Kidney (tissue), 13 donors: ENCODE measurements at regions not wholly inside any gene's neighbourhood (a gene's known extent, or its start where the extent isn't known, plus 50 kb on each side); places are given as distances from the start of the nearest gene placed in this dataset.

ENCODE experiments used
- DNase-seq, 5 donors: peaks; one replicate each; pipeline ENCODE4 v3.0.0-alpha.2; 2013 to 2020
- FAIRE-seq: peaks from 2 replicates; lab custom pipeline; 2012; peaks lifted over from hg19 to GRCh38; lab: Jason Lieb, UNC
- H3K27ac ChIP-seq, 2 donors: one replicate each; pipeline ENCODE4 v1.7.0; 2013; ENCODE audit warnings: low read depth in 2 of 2, low read length in 2 of 2, inconsistent platforms in 1 of 2
- H3K27me3 ChIP-seq: one replicate; pipeline ENCODE4 v1.7.1; 2013; ENCODE audit warnings: low read length, inconsistent platforms; ENCODE audit not compliant: control insufficient read depth, insufficient read depth
- H3K36me3 ChIP-seq, 3 donors: one replicate each; pipeline versions ENCODE4 v1.7.0 to v1.7.1; 2013; ENCODE audit warnings: low read length in 3 of 3, control low read depth in 1 of 3, inconsistent platforms in 1 of 3; ENCODE audit not compliant: insufficient read depth in 3 of 3, control insufficient read depth in 2 of 3
- H3K4me1 ChIP-seq, 3 donors: one replicate each; pipeline versions ENCODE4 v1.7.0 to v1.7.1; 2013; ENCODE audit warnings: low read length in 3 of 3, inconsistent platforms in 1 of 3, low read depth in 1 of 3; ENCODE audit not compliant: control insufficient read depth in 2 of 3, insufficient read depth in 2 of 3
- H3K4me3 ChIP-seq, 3 donors: one replicate each; pipeline versions ENCODE4 v1.7.0 to v1.8.1; 2013; ENCODE audit warnings: low read length in 3 of 3, control low read depth in 1 of 3, inconsistent platforms in 1 of 3
- H3K9ac ChIP-seq, 3 donors: one replicate each; pipeline versions ENCODE4 v1.7.0 to v1.7.1; 2013; ENCODE audit warnings: low read length in 3 of 3, control low read depth in 1 of 3, inconsistent platforms in 1 of 3
- H3K9me3 ChIP-seq, 3 donors: one replicate each; pipeline versions ENCODE4 v1.7.0 to v1.7.1; 2013; ENCODE audit warnings: low read length in 3 of 3, control low read depth in 1 of 3, inconsistent platforms in 1 of 3; ENCODE audit not compliant: control insufficient read depth in 2 of 3, insufficient read depth in 1 of 3
- intact Hi-C: fragments of 100-400 bp; cut with DNase I; formaldehyde crosslinking; loops from one replicate; pipeline ENCODE4 v1.11.1; 2022
- TF ChIP-seq, protein P1 (sequence below): IDR thresholded peaks from 3 replicates; pipeline ENCODE4 v1.5.1; 2012; ENCODE audit warnings: mild to moderate bottlenecking, moderate library complexity, borderline replicate concordance; ENCODE audit not compliant: insufficient read depth; ENCODE audit errors: extremely low read depth
- donor health status: control.
- donor health status: control.
- donor health status: control.
- donor health status: control.
- donor health status: control.
- donor health status: DM: yes; HTN: yes; CAD: no.
- donor health status: Normal renal cell carcinoma (clear cell type).

DNA sequence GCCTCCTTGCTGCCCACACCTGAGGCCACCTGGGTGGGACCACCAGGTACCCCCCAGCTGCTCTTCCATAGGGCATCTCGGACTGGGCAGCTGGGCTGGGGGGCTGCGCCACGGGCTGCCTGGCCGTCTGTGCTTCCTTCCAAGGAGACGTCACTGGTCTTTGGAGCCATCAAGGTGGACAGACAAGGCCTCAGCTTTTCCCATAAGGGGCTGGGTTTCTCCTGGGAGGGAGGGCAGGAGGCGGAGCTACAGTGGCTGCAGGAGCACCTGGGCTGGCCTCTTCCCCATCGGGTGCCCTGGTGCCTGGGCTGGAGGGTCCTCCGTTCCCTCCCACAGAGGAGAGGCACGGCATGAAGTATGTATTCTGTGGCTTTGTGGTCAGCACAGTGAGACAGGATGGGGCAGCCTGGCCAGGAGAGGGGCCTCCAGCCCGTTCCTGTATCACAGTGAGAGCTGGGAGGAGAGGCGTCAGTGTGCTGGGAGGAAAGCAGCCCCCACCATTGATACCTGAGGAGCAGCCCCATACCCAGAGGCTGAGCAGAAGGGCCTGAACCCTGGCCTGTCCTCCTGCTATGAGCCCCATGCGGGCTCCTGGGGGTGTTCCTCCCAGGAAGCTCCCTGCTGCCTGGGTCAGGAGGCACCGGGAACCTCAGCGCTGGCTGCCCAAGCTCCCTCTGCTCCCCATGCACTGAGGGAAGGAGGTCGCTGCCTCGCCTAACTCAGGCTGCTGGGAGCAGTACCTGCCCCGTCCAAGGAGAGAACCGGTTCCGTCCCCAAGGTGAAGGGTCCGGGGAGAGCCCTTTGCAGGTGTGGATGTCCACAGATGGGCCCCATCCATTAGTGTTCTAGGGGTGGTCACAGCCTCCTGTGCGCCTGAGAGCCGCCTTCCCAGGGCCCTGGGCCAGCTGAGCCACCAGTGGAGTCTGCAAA, 1075.0 kb downstream of the BRD1 start:
- TF ChIP-seq, protein P1, sequence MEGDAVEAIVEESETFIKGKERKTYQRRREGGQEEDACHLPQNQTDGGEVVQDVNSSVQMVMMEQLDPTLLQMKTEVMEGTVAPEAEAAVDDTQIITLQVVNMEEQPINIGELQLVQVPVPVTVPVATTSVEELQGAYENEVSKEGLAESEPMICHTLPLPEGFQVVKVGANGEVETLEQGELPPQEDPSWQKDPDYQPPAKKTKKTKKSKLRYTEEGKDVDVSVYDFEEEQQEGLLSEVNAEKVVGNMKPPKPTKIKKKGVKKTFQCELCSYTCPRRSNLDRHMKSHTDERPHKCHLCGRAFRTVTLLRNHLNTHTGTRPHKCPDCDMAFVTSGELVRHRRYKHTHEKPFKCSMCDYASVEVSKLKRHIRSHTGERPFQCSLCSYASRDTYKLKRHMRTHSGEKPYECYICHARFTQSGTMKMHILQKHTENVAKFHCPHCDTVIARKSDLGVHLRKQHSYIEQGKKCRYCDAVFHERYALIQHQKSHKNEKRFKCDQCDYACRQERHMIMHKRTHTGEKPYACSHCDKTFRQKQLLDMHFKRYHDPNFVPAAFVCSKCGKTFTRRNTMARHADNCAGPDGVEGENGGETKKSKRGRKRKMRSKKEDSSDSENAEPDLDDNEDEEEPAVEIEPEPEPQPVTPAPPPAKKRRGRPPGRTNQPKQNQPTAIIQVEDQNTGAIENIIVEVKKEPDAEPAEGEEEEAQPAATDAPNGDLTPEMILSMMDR: no peak
- Histone ChIP-seq H3K27me3 (no peaks in the 10 kb centered on the region), H3K4me1 (no peaks in the 10 kb centered on the region), H3K9ac (no peak overlapping the region), H3K9me3 (no peaks in the 10 kb centered on the region), H3K4me3 (no peak overlapping the region), H3K36me3 (no peaks in the 10 kb centered on the region), H3K27ac (no peak overlapping the region)
- intact Hi-C loops: no loop called here
- DNase-seq (peak in 1 of 5 donors; percentile 30), FAIRE-seq (no peak)

DNA sequence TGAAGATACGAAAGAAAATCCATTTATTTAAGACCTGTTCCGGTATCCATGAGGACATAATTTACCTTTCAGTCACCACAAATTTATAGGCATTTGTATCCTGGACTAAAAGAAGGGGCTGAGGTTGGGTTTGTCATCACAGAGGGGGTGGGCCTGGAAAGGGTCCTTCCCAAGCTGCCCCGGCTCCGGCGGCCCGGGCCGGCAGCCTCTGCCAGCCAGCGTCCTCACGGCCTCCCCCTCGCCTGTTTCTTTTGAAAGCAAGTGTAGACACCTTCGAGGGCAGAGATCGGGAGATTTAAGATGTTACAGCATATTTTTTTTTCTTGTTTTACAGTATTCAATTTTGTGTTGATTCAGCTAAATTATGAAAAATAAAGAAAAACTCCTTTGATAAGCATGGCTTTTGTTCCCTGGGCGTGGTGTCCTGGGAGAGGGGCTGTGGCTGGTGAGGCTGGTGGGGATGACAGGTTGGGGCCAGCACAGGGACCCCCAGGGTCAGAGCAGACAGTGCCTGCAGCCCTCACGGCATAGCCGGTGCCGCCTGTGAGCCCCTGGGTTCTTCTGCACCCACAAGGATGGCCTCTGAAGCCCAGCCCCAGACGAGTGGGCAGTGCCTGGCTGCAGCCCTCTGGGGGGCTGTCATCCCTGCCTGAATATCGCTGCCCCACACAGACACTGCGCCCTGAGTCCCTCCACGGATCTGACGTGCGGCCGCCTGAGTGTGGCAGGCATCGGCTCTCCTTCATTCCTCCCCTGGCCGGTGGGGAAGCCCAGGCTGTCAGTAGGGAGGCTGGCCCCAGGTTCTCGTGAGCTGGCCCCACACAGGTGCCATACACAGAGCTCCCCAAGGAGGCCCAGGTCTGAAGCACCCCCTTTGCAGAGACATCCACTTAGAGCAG, 1075.9 kb downstream of the BRD1 start:
- no peak overlapping the region for H3K4me3 ChIP-seq
- H3K9me3 ChIP-seq: no peaks in the 10 kb centered on the region
- no peak overlapping the region for H3K9ac ChIP-seq
- TF ChIP-seq, protein P1: no peak
- H3K27ac ChIP-seq: no peak overlapping the region
- H3K27me3 ChIP-seq: no peaks in the 10 kb centered on the region
- intact Hi-C loops: no loop called here
- no peaks in the 10 kb centered on the region for H3K4me1 ChIP-seq
- H3K36me3 ChIP-seq: no peaks in the 10 kb centered on the region
- FAIRE-seq (no peak), DNase-seq (peak in 1 of 5 donors; percentile 20)

DNA sequence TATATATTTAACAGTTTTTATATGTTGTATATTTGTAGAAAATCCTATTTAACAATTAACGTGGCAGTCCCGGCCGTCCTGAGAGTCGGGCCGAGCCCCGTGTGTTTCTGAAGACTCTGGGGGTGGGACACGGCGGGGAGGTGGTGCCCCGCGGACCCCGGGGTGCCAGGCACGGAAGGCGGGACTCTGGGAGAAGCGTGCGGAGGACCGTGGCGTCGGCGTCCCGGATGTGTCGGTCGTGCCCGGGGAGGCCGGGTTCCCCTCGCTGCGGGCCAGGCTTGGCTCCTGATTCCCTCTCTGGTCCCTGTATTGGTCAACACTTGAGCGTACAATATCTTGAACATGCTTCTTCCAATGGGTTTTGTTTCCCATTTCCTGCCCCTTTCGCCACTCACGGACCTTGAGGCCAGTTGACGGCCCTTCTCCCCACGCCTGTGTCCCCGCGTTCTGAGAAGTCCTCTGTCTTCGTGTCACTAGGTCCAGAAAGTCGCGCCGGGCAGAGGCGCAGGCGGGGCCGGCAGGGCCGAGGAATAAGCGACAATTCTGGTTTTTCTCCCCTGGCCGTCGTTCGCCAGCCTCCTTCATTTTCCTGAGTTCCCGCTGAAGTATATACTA, 1076.7 kb downstream of the BRD1 start:
- H3K36me3 ChIP-seq: no peaks in the 10 kb centered on the region
- H3K4me1 ChIP-seq: no peaks in the 10 kb centered on the region
- intact Hi-C loops: no loop called here
- no peaks in the 10 kb centered on the region for H3K27me3 ChIP-seq
- H3K9me3 ChIP-seq: no peaks in the 10 kb centered on the region
- H3K9ac ChIP-seq: no peak overlapping the region
- DNase-seq: peak in 1 of 5 donors; percentile 12
- FAIRE-seq: no peak
- TF ChIP-seq, protein P1: no peak
- no peak overlapping the region for H3K4me3 ChIP-seq
- no peak overlapping the region for H3K27ac ChIP-seq
